ENCODE measurements at regions not wholly inside any gene's neighbourhood (a gene's known extent, or its start where the extent isn't known, plus 50 kb on each side); places are given as distances from the start of the nearest gene placed in this dataset.
"Not testable (repeated sequence)": the region's sequence is repeated elsewhere in the genome, so short reads cannot be mapped to it uniquely, and the experiment has no call there.

DNA sequence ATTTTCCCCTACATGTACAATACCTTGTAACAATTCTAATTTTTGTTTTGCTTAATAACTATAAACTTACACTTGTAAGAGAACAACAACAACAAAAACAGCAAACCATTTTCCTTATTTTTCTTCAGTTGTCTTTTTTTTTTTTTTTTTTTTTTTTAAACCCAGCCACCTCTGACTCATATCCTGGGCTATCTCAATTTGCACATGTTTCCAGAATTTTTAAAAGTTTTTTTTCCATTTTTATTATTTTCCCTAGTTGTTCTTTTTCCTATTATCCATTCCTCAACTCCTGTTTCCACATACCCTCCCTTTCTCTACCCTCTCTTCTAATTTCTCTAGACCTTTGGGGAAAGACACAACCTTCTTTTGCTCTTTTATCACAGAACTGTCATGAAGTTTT is 112.5 kb downstream of the EFEMP1 start:
- Histone ChIP-seq H3K4me1 (ENCODE audit: insufficient read depth, low read length) (0 out of 2 replicates have a peak, but pooled peaks cover 5% of the 10 kb centered on the region), H3K36me3 (ENCODE audit: insufficient read depth, low read length) (no peaks in the 10 kb centered on the region), H3K9me3 (ENCODE audit: control insufficient read depth, insufficient read depth, low read length) (no peaks in the 10 kb centered on the region), H3K9ac (ENCODE audit: low read depth, low read length) (no peak overlapping the region)

DNA sequence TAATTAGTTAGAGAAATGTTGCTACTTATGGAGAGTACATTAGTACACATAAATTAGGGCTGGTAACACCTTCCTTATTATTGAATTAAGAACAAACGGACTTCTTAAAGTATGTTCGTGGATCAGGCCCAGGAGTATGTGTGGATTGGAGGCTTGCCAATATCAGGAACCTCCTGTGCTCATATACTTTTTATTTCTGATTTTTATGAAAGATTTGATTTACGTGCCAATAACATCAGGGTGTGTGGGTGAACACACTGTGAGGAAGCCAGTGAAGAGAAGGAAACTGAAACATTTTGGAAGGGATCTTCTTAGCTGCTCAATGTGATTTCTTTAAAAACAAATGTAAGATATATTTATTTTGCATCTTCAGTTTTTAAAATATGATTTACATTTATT is 113.0 kb downstream of the EFEMP1 start:
- Histone ChIP-seq H3K36me3 (ENCODE audit: insufficient read depth, low read length) (no peaks in the 10 kb centered on the region), H3K4me1 (ENCODE audit: insufficient read depth, low read length) (0 out of 2 replicates have a peak, but pooled peaks cover 5% of the 10 kb centered on the region), H3K9ac (ENCODE audit: low read depth, low read length) (no peak overlapping the region), H3K9me3 (ENCODE audit: control insufficient read depth, insufficient read depth, low read length) (no peaks in the 10 kb centered on the region)

DNA sequence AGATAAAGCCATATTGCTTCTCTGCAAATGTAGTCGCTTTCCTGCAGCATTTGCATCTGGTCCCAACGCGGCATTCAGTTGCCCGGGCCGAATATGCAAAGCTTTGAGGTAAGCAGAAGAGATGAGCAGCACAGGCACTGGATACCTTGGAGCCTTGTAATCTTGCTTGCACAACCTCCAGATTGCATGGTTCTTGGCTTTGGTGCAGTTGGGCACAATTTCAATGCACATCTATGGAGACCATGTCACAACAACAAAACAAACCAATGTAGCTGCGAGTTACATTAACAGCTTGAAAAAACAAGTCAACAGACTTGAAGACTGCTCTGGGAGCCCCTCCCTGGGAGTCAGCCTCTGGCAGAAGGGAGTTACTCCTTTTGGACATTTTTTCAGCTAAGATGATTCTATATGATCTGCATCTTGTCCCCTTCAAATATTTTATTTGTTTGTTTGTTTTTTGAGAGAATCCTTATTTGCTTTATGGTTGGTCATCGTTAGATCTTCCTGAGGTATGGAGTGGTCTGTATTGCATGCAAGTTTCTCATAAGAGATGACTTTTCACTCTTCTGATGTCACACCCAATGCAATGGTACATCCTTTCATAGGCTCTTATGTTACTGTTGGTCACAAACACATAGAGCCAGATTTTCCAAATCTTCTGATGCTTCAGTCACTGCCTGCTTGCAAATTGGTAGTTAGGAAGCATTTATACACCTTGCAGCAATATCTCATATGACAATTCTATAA is 113.5 kb downstream of the EFEMP1 start:
- Histone ChIP-seq H3K4me1 (ENCODE audit: insufficient read depth, low read length) (peaks cover 5% of the 10 kb centered on the region; the same call in 1 of the 2 replicates), H3K9me3 (ENCODE audit: control insufficient read depth, insufficient read depth, low read length) (no peaks in the 10 kb centered on the region), H3K36me3 (ENCODE audit: insufficient read depth, low read length) (no peaks in the 10 kb centered on the region), H3K9ac (ENCODE audit: low read depth, low read length) (no peak overlapping the region)

DNA sequence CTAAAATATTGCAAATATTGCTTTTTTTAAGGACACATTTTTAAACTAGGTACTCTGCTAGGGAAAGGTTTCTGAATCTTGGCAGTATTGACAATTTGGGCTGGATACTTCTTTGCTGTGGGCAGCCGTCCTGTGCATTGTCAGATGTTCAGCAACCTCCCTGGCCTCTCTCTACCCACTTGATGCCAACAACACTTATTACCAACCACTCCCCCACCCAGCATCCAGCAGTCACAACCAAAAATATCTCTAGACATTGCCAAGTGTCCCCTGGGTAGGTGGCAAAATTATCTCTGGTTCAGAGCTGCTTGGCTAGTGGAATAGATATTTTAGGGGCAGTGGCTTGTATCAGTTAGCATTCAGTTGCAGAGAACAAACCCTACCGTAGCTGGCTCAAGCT is 114.3 kb upstream of the PNPT1 start:
- Histone ChIP-seq H3K9me3 (ENCODE audit: control insufficient read depth, insufficient read depth, low read length) (no peaks in the 10 kb centered on the region), H3K4me1 (ENCODE audit: insufficient read depth, low read length) (peaks cover 5% of the 10 kb centered on the region; the same call in 1 of the 2 replicates), H3K9ac (ENCODE audit: low read depth, low read length) (no peak overlapping the region)

DNA sequence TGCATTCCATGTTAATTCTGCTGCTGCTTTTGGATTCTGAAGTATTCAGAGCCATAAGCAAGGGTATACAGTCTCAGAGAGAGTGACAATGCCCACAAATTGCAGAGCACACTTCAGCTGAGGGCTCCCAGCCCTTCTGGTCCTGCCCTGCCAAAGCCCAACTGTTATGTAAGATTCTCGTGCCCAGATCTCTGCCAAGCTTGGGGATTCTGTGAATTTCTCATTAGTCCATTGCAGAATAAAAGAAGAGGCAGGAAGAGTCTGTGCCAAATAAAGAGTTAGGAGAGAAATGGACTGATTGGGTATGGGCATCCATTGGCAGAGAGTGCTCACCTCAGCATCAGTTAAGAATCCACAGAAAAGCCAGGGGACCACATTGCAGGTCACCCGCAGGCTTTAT is 112.0 kb upstream of the PNPT1 start:
- no peaks in the 10 kb centered on the region for H3K9me3 ChIP-seq (ENCODE audit: control insufficient read depth, insufficient read depth, low read length)
- H3K4me1 ChIP-seq (ENCODE audit: insufficient read depth, low read length): peaks cover 5% of the 10 kb centered on the region; the same call in 1 of the 2 replicates
- no peak overlapping the region for H3K9ac ChIP-seq (ENCODE audit: low read depth, low read length)
- H3K36me3 ChIP-seq (ENCODE audit: insufficient read depth, low read length): no peaks in the 10 kb centered on the region

More for the DNA sequence above, 114.3 kb upstream of the PNPT1 start:
- H3K36me3 ChIP-seq (ENCODE audit: insufficient read depth, low read length): no peaks in the 10 kb centered on the region

DNA sequence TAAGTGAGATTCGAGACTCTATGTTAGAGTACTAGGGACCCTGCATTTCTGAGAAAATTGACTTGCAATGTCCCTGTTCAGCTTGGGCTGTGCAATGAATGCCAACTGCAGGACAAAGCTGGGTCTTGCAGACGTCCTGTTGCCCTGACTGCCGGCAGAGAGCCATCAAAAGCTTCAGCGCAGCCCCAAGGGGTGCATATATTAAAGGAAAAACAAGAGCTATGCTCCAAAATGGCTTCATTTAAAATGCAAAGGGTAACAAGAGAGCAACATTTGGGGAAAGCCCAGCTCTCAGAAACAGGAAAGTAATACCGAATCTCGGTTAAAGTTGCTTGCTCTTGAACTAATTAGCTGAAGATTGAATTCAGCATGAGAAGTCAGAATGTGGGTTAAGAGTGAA is 110.9 kb upstream of the PNPT1 start:
- H3K9ac ChIP-seq (ENCODE audit: low read depth, low read length): no peak overlapping the region
- H3K36me3 ChIP-seq (ENCODE audit: insufficient read depth, low read length): no peaks in the 10 kb centered on the region
- H3K4me1 ChIP-seq (ENCODE audit: insufficient read depth, low read length): no peaks in the 10 kb centered on the region; the same call in 1 of the 2 replicates
- no peaks in the 10 kb centered on the region for H3K9me3 ChIP-seq (ENCODE audit: control insufficient read depth, insufficient read depth, low read length)

DNA sequence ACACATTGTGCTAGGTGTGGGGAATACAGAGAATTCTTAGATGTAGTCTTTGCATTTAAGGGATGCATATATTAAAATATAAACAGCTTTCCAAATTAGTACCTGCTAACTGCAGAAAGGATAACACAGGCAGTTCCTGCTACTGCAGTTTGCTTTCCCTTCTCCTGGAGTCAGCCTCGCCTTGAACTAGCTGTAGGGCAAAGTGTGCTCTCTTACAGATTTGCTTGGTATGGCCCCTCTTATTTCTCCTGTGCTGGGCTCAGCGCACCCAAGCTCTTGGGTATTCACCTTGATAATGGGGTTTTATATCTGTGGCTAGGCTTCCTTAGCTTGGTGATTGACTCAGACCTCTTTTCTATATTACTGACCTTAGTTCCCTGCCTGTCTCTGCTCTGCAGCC is 108.4 kb upstream of the PNPT1 start:
- H3K36me3 ChIP-seq (ENCODE audit: insufficient read depth, low read length): no peaks in the 10 kb centered on the region
- no peak overlapping the region for H3K9ac ChIP-seq (ENCODE audit: low read depth, low read length)
- no peaks in the 10 kb centered on the region; the same call in 1 of the 2 replicates for H3K4me1 ChIP-seq (ENCODE audit: insufficient read depth, low read length)
- no peaks in the 10 kb centered on the region for H3K9me3 ChIP-seq (ENCODE audit: control insufficient read depth, insufficient read depth, low read length)

DNA sequence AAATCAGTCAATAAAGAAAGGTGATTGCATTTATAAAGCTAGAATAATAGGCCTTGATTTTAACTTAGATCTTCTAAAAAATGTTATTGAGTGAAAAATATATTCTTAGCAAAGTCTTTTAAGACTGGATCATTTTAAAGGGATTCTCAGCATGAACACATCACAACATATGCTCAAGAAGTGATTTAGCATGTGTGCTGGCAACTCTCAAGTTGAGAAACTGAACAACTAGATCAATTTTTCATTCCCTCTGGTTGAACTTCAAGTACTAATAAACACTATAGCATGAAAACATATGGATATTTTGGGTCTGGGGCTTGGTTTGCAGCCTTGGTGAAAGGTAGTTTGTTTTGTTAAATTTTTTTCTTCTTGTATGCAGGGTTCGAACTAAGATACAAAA is 107.8 kb upstream of the PNPT1 start:
- Histone ChIP-seq H3K9me3 (ENCODE audit: control insufficient read depth, insufficient read depth, low read length) (no peaks in the 10 kb centered on the region), H3K9ac (ENCODE audit: low read depth, low read length) (no peak overlapping the region), H3K4me1 (ENCODE audit: insufficient read depth, low read length) (no peaks in the 10 kb centered on the region; the same call in 1 of the 2 replicates), H3K36me3 (ENCODE audit: insufficient read depth, low read length) (no peaks in the 10 kb centered on the region)

DNA sequence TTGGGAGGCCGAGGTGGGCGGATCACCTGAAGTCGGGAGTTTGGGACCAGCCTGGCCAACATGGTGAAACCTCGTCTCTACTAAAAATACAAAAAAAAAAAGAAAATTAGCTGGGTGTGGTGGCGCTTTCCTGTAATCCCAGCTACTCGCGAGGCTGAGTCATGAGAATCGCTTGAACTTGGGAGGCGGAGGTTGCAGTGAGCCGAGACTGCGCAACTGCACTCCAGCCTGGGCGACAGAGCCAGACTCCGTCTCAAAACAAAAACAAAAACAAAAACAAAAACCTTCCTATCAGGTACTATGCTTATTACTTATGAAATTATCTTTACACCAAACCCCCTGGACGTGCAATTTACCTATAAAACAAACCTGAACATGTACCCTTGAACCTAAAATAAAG is 106.0 kb upstream of the PNPT1 start:
- H3K9ac ChIP-seq (ENCODE audit: low read depth, low read length); H3K36me3 ChIP-seq (ENCODE audit: insufficient read depth, low read length); H3K4me1 ChIP-seq (ENCODE audit: insufficient read depth, low read length); H3K9me3 ChIP-seq (ENCODE audit: control insufficient read depth, insufficient read depth, low read length): not testable (repeated sequence)

DNA sequence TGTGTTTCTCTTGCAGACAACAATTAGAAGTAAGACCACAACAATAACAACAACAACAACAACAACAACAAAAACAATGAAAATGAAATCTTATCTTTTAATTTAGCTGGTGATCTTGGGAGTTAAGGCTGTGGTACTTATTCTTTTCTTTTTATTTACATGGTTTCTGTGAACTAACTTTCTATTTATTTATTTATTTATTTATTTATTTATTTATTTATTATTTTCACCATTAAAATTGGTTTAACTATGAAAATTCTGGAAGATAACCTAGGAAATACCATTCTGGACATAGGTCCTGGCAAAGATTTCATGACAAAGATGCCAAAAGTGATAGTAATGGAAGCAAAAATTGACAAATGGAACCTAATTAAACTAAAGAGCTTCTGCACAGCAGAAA is 102.5 kb upstream of the PNPT1 start:
- Histone ChIP-seq H3K4me1 (ENCODE audit: insufficient read depth, low read length) (no peaks in the 10 kb centered on the region), H3K9ac (ENCODE audit: low read depth, low read length) (no peak overlapping the region), H3K9me3 (ENCODE audit: control insufficient read depth, insufficient read depth, low read length) (peaks cover 3% of the 10 kb centered on the region), H3K36me3 (ENCODE audit: insufficient read depth, low read length) (no peaks in the 10 kb centered on the region)

DNA sequence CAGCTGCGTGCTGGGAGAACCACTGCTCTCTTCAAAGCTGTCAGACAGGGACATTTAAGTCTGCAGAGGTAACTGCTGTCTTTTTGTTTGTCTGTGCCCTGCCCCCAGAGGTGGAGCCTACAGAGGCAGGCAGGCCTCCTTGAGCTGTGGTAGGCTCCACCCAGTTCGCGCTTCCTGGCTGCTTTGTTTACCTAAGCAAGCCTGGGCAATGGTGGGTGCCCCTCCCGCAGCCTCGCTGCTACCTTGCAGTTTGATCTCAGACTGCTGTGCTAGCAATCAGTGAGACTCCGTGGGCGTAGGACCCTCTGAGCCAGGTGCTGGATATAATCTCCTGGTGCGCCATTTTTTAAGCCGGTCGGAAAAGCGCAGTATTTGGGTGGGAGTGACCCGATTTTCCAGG is 100.0 kb upstream of the PNPT1 start:
- not testable (repeated sequence) for H3K9me3 ChIP-seq (ENCODE audit: control insufficient read depth, insufficient read depth, low read length); H3K36me3 ChIP-seq (ENCODE audit: insufficient read depth, low read length); H3K9ac ChIP-seq (ENCODE audit: low read depth, low read length); H3K4me1 ChIP-seq (ENCODE audit: insufficient read depth, low read length)

DNA sequence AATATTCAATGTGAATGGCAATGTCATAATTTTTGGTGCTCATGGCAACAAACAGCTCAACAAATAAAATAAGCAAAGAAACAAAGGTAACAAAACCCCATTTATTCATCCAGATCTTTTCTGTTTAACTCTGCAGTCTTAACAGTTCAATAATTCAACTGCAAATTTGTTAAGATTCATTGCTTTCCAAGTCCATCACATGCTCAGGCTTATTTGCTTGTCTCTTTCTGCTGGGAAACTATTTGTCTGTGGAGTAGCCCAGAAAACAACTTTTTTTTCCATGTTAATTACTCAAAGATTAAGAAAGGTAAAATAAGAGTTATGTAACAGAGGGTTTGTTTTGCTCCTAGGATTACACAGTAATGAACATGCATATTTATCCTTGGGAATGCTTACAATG is 92.6 kb upstream of the PNPT1 start:
- Histone ChIP-seq H3K9ac (ENCODE audit: low read depth, low read length) (no peak overlapping the region), H3K9me3 (ENCODE audit: control insufficient read depth, insufficient read depth, low read length) (no peaks in the 10 kb centered on the region), H3K4me1 (ENCODE audit: insufficient read depth, low read length) (no peaks in the 10 kb centered on the region), H3K36me3 (ENCODE audit: insufficient read depth, low read length) (no peaks in the 10 kb centered on the region)

DNA sequence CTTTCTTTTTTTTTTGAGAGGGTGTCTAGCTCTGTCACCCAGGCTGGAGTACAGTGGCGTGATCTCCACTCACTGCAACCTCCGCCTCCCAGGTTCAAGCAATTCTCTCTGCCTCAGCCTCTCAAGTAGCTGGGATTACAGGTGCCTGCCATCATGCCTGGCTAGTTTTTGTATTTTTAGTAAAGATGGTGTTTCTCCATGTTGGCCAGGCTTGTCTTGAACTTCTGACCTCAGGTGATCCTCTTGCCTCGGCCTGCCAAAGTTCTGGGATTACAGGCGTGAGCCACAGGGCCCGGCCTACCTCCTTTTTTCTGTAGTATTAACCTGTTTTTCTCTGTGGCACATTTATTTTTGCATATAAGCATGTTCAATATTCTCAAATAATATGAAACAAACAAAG is 90.1 kb upstream of the PNPT1 start:
- H3K4me1 ChIP-seq (ENCODE audit: insufficient read depth, low read length); H3K9ac ChIP-seq (ENCODE audit: low read depth, low read length); H3K36me3 ChIP-seq (ENCODE audit: insufficient read depth, low read length); H3K9me3 ChIP-seq (ENCODE audit: control insufficient read depth, insufficient read depth, low read length): not testable (repeated sequence)

DNA sequence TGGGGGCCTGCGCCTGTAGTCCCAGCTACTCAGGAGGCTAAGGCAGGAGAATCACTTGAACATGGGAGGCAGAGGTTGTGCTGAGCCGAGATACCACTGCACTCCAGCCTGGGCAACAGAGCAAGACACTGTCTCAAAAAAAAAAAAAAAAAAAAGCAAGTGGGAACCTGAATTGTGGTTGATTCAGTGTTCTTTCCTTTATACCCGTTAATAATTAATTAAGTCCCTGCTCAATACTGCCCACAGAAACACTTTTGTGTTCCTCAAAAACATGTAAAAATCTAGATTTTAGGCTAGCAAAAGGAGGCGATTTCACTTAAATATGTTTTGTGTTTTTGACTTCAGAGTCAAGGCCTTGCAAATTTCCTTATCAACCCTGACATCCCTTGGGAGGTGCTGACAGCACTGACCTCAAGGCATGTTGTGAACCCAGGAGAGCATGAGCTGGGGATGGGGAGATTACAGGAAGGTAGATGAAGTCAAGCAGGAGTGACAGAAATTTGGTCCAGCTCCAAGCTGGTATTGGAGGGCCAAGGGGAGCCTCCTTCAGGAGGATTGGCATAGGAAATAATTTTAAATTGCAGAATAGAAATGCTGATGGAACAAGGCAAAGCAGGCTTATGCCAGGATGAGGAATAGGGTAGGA is 89.0 kb upstream of the PNPT1 start:
- Histone ChIP-seq H3K9me3 (ENCODE audit: control insufficient read depth, insufficient read depth, low read length) (no peaks in the 10 kb centered on the region), H3K4me1 (ENCODE audit: insufficient read depth, low read length) (peaks cover 9% of the 10 kb centered on the region; the same call in 1 of the 2 replicates), H3K36me3 (ENCODE audit: insufficient read depth, low read length) (no peaks in the 10 kb centered on the region), H3K9ac (ENCODE audit: low read depth, low read length) (no peak overlapping the region)

DNA sequence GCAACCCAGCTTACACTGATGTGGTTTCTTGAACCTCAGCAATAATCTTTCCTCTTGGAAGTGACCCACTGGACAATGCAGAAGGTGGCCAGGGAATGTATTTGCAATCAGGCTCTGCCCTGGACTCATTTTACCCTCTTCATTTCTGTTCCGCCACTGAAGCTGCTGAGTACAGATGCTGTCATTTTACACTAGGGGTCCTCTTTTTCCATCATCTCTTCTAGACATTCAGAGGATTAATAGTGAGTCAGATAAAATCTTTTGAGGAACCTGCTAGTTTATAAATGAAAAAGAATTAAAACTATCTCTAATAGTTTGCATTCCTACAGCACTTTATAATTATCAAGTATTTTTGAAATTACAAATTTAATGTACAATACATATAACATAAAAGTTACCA is 87.9 kb upstream of the PNPT1 start:
- Histone ChIP-seq H3K4me1 (ENCODE audit: insufficient read depth, low read length) (peaks cover 9% of the 10 kb centered on the region; the same call in 1 of the 2 replicates), H3K9me3 (ENCODE audit: control insufficient read depth, insufficient read depth, low read length) (no peaks in the 10 kb centered on the region), H3K36me3 (ENCODE audit: insufficient read depth, low read length) (no peaks in the 10 kb centered on the region)

More for the DNA sequence above, 87.9 kb upstream of the PNPT1 start:
- H3K9ac ChIP-seq (ENCODE audit: low read depth, low read length): no peak overlapping the region
